ENCODE measurements at regions not wholly inside any gene's neighbourhood (a gene's known extent, or its start where the extent isn't known, plus 50 kb on each side); places are given as distances from the start of the nearest gene placed in this dataset.

DNA sequence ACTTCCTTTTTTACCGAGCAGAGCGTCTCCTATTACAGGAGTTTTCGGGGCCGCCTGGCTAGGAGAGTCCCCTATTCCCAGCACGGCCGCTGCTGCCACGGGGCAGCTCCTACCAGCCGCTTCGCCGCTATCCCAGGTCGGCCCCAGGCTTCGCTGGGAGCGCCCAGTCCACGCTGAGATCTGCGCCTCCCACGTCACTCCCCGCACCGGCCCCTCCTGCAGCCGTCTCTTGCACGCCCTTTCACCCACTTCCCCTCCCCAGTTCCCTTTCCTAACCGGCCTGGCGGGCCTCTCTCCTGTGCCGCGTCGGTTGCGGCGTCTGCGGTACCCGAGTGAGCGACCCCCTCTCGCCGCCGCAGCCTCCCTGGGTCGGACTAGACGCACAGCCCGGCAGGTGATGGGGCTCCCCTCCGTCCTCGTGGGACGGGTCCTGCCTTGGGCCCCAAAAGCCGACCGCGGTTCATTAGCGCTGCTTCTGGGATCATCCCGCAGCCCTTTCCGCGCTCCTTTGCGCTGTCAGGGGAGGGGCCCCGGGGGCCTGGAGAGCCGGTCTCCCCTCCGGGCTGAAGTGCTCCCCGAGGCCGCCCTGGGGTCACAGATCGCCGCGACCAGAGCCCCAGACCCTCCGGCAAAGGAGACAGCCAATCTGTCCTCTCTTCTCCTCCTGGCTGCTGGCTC lies 1318.4 kb downstream of the TMEM121 start (continued):
- TF ChIP-seq, protein P1, sequence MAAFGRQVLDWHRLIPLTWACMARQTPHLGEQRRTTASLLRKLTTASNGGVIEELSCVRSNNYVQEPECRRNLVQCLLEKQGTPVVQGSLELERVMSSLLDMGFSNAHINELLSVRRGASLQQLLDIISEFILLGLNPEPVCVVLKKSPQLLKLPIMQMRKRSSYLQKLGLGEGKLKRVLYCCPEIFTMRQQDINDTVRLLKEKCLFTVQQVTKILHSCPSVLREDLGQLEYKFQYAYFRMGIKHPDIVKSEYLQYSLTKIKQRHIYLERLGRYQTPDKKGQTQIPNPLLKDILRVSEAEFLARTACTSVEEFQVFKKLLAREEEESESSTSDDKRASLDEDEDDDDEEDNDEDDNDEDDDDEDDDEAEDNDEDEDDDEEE (CRISPR knock-in tag; IDR thresholded peaks at IDR 0.05), result peak; percentile 85; the same call in 1 of the 2 replicates
- TF ChIP-seq HNRNPH1 (optimal IDR thresholded peaks at IDR 0.05; ENCODE audit: low read depth, low read length), result no peak
- TF ChIP-seq MIER3 (CRISPR knock-in tag; IDR thresholded peaks at IDR 0.05; ENCODE audit: borderline replicate concordance), result no peak
- TF ChIP-seq, protein P2, sequence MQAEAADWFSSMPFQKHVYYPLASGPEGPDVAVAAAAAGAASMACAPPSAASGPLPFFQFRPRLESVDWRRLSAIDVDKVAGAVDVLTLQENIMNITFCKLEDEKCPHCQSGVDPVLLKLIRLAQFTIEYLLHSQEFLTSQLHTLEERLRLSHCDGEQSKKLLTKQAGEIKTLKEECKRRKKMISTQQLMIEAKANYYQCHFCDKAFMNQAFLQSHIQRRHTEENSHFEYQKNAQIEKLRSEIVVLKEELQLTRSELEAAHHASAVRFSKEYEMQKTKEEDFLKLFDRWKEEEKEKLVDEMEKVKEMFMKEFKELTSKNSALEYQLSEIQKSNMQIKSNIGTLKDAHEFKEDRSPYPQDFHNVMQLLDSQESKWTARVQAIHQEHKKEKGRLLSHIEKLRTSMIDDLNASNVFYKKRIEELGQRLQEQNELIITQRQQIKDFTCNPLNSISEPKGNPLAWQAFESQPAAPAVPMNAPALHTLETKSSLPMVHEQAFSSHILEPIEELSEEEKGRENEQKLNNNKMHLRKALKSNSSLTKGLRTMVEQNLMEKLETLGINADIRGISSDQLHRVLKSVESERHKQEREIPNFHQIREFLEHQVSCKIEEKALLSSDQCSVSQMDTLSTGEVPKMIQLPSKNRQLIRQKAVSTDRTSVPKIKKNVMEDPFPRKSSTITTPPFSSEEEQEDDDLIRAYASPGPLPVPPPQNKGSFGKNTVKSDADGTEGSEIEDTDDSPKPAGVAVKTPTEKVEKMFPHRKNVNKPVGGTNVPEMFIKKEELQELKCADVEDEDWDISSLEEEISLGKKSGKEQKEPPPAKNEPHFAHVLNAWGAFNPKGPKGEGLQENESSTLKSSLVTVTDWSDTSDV (CRISPR knock-in tag; IDR thresholded peaks at IDR 0.05), result no peak
- peak; percentile 65; the same call in 1 of the 2 replicates for TF ChIP-seq KDM5B (CRISPR knock-in tag; IDR thresholded peaks at IDR 0.05; ENCODE audit: borderline replicate concordance)
- TF ChIP-seq HOXA3 (CRISPR knock-in tag; IDR thresholded peaks at IDR 0.05), result 0 out of 2 replicates have a peak, but pooled peaks have one; percentile 32
- TF ChIP-seq AGO2 (optimal IDR thresholded peaks at IDR 0.05; ENCODE audit: low read depth, low read length), result peak; percentile 98
- no peak for TF ChIP-seq MTF1 (CRISPR knock-in tag; IDR thresholded peaks at IDR 0.05)
- 0 out of 2 replicates have a peak, but pooled peaks have one; percentile 9 for TF ChIP-seq CEBPG (CRISPR knock-in tag; IDR thresholded peaks at IDR 0.05)
- TF ChIP-seq, protein P3, sequence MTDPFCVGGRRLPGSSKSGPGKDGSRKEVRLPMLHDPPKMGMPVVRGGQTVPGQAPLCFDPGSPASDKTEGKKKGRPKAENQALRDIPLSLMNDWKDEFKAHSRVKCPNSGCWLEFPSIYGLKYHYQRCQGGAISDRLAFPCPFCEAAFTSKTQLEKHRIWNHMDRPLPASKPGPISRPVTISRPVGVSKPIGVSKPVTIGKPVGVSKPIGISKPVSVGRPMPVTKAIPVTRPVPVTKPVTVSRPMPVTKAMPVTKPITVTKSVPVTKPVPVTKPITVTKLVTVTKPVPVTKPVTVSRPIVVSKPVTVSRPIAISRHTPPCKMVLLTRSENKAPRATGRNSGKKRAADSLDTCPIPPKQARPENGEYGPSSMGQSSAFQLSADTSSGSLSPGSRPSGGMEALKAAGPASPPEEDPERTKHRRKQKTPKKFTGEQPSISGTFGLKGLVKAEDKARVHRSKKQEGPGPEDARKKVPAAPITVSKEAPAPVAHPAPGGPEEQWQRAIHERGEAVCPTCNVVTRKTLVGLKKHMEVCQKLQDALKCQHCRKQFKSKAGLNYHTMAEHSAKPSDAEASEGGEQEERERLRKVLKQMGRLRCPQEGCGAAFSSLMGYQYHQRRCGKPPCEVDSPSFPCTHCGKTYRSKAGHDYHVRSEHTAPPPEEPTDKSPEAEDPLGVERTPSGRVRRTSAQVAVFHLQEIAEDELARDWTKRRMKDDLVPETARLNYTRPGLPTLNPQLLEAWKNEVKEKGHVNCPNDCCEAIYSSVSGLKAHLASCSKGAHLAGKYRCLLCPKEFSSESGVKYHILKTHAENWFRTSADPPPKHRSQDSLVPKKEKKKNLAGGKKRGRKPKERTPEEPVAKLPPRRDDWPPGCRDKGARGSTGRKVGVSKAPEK (CRISPR knock-in tag; IDR thresholded peaks at IDR 0.05; ENCODE audit: borderline replicate concordance), result peak; percentile 73; the same call in 1 of the 2 replicates
- TF ChIP-seq, protein P4, sequence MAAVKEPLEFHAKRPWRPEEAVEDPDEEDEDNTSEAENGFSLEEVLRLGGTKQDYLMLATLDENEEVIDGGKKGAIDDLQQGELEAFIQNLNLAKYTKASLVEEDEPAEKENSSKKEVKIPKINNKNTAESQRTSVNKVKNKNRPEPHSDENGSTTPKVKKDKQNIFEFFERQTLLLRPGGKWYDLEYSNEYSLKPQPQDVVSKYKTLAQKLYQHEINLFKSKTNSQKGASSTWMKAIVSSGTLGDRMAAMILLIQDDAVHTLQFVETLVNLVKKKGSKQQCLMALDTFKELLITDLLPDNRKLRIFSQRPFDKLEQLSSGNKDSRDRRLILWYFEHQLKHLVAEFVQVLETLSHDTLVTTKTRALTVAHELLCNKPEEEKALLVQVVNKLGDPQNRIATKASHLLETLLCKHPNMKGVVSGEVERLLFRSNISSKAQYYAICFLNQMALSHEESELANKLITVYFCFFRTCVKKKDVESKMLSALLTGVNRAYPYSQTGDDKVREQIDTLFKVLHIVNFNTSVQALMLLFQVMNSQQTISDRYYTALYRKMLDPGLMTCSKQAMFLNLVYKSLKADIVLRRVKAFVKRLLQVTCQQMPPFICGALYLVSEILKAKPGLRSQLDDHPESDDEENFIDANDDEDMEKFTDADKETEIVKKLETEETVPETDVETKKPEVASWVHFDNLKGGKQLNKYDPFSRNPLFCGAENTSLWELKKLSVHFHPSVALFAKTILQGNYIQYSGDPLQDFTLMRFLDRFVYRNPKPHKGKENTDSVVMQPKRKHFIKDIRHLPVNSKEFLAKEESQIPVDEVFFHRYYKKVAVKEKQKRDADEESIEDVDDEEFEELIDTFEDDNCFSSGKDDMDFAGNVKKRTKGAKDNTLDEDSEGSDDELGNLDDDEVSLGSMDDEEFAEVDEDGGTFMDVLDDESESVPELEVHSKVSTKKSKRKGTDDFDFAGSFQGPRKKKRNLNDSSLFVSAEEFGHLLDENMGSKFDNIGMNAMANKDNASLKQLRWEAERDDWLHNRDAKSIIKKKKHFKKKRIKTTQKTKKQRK (IDR thresholded peaks at IDR 0.05; ENCODE audit: low read length), result no peak
- peak; percentile 30 for TF ChIP-seq SKI (IDR thresholded peaks at IDR 0.05; ENCODE audit: partially characterized antibody)
- no peak for TF ChIP-seq ZNF251 (CRISPR knock-in tag; IDR thresholded peaks at IDR 0.05)
- TF ChIP-seq DMAP1 (CRISPR knock-in tag; IDR thresholded peaks at IDR 0.05), result no peak
- no peak for TF ChIP-seq JUN (CRISPR knock-in tag; IDR thresholded peaks at IDR 0.05)
- TF ChIP-seq PCBP1 (IDR thresholded peaks at IDR 0.05; ENCODE audit: borderline replicate concordance, low read depth, low read length), result peak; percentile 71; the same call in 1 of the 2 replicates
- no peak for TF ChIP-seq SIX1 (CRISPR knock-in tag; IDR thresholded peaks at IDR 0.05; ENCODE audit: borderline replicate concordance)
- 0 out of 2 replicates have a peak, but pooled peaks have one; percentile 23 for TF ChIP-seq ZNF547 (CRISPR knock-in tag; IDR thresholded peaks at IDR 0.05)
- peak; percentile 70; the same call in 1 of the 2 replicates for TF ChIP-seq NRL (CRISPR knock-in tag; IDR thresholded peaks at IDR 0.05; ENCODE audit: borderline replicate concordance)
- peak; percentile 22; the same call in 1 of the 2 replicates for TF ChIP-seq ZNF607 (CRISPR knock-in tag; IDR thresholded peaks at IDR 0.05; ENCODE audit: borderline replicate concordance)

Measured in HepG2 (cell line).